Fibroblast of skin of abdomen (primary cell): ENCODE measurements at regions not wholly inside any gene's neighbourhood (a gene's known extent, or its start where the extent isn't known, plus 50 kb on each side); places are given as distances from the start of the nearest gene placed in this dataset.

Source experiments
- DNase-seq: peaks from one replicate; pipeline ENCODE4 v3.0.0-alpha.2; 2013

DNA sequence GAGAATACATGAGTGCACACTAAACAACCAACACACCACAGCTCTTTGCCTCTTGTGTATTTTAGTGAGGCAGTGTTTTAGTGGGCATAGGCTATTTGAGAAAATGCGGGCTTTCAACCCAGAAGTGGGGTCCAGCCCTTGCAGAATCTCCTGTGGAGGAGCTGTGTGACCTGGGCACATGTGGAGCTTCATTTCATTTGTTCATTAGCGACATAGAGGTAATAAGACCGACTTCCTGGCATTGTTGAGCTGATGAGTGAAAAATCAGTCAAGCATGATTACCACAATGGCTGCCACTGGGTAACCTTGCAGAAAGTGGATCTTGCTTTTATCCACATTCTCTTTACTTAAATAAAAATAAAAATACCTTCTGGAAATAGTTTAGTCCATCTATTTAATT, 923.5 kb downstream of the BCL11B start:
- no peak for DNase-seq

DNA sequence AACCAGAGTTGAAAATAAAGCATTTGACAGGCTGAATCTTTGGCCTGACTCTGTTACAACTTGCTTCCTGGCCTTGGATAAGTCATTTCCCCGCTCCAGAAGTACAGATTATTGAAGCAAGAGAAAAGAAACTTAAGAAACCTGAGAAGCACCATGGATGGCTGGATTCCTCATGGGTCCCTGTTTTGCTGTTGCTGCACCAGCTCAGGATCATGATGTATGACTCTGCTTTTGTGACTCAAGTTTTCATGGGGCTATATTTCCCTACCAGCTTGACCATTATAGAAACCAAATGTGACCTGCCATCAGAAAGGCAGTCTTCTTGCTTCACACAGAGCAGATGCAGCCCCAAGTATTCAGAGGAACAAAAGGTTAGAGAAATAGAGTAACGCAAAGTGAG, 921.8 kb downstream of the BCL11B start:
- no peak for DNase-seq

- DNase-seq: no peak
Observed at GRCh38 chr14:98364961-98365360, 907.0 kb downstream of the BCL11B start.

DNA sequence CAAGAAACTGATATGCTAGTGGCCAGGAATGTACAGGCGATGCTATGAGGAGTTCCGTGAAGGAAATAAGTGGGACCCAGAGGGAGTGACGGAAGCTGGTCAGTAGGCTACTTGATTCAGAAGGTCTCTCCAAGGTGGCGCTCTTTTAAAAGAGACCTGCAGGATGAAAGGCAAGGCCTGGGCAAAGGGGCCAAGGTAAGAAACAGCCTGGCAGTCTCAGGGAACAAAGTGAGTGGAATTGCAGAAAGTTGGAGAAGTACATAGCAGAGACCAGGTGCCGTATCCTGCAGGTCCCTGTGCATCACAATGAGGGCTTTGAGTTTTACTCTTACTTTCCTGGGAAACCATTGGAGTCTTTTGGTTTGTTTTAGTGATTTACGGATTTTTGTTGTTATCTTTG, 905.6 kb downstream of the BCL11B start:
- DNase-seq: no peak

- no peak for DNase-seq
Observed at GRCh38 chr14:98368221-98368620, 903.8 kb downstream of the BCL11B start.

DNA sequence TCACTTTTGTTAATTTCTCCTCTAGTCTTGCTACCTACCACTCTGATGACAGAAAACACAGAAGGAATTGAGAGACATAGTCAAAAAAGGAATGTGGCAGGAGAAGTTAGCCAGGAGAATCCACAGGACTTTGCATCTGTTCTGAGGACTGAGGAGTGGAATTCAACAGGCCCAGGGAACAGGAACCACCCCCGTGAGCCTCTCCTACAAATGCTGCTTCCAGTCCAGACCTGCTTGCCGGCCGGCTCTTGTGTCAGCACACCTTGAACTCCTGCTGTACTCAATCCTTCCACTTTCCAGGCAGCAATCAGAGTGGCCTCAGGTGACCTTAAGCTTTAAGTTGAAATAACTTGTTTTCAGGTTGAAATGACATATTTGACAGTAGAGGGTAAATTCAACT, 903.1 kb downstream of the BCL11B start:
- no peak for DNase-seq

- DNase-seq: no peak
Observed at GRCh38 chr14:98369344-98369743, 902.7 kb downstream of the BCL11B start.

GRCh38 chr14:98370352-98370751, 901.6 kb downstream of the BCL11B start:
- no peak for DNase-seq

- DNase-seq: no peak
Observed at GRCh38 chr14:98371141-98371540, 900.9 kb downstream of the BCL11B start.

- no peak for DNase-seq
Observed at GRCh38 chr14:98374136-98374535, 897.9 kb downstream of the BCL11B start.

DNA sequence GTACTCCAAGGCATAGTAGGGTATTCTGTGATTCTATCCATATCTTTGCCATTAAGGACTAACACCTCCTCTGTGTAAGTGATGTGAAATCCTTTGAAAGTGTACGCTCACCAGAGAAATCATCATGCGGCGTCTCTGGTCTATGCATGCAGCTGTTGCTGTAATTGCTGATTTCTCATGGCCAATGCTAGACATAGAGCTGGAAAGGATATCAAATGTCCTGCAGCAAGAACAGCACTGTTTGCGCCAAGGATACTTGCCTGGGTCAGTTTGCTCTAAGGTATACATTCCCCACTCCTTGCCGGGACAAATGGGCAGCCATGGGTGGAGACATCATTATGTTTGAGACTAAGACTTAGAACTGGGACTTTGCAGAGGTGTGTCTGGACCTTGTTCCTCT, 896.4 kb downstream of the BCL11B start:
- DNase-seq: no peak

DNA sequence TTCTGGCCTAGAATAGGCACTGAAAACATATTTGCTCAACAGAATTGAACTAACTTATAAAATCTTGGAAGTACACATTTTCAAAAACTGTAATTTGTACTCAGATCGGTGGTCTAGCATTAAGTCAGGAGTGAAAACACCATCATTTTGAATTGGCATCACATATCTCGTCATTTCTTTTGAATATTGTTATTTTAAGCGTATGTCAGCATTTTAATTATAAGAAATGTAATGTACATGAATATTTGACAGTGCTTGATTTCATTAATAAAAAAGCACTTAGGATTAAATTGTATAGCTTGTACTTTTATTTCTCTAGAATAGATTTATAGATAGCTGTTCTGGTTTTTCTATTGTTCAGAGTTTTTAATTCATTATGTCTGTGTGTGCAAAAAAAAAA, 892.2 kb downstream of the BCL11B start:
- DNase-seq: no peak

- no peak for DNase-seq
Observed at GRCh38 chr14:98382662-98383061, 889.3 kb downstream of the BCL11B start.

GRCh38 chr14:98385851-98386250, 886.1 kb downstream of the BCL11B start:
- DNase-seq: no peak

DNA sequence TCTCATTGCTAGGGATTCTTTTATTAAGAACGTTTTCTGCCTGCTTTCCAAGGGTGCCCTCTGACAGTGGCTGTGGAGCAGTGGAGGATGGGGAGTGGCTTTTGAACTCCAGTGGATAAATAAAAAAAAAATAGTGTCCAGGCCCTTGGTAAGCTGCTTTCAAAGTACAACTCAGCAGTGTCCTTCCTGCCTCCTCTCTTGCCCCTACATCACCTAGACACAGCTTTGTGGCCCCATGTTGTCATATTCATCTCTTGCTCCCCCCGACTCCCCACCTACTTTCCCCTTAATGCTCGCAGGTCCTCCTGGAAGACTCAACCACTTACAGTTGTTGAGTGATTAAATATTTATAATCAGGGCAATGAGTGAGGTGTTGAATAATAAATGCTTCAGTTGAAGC, 880.9 kb downstream of the BCL11B start:
- DNase-seq: no peak

- DNase-seq: no peak
Observed at GRCh38 chr14:98393527-98393926, 878.5 kb downstream of the BCL11B start.

DNA sequence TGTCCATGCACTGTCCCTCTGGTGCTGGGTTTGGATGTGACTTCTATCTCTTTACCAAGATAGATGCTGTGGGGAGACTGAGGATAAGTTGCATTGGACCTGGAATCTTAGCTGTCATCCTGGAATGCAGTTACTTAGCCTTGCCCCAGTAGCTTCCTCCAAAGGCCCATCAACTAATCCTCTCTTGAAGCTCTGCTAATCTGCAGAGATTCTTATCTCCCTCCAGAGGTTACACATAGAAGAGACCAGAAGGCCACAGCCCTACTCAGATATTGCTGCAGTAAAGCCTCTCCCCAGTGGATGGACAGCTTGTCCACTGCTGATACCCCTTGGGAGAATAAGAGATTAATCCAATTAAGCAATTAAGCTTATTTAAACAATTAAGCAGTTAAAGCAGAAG, 867.2 kb downstream of the BCL11B start:
- no peak for DNase-seq

DNA sequence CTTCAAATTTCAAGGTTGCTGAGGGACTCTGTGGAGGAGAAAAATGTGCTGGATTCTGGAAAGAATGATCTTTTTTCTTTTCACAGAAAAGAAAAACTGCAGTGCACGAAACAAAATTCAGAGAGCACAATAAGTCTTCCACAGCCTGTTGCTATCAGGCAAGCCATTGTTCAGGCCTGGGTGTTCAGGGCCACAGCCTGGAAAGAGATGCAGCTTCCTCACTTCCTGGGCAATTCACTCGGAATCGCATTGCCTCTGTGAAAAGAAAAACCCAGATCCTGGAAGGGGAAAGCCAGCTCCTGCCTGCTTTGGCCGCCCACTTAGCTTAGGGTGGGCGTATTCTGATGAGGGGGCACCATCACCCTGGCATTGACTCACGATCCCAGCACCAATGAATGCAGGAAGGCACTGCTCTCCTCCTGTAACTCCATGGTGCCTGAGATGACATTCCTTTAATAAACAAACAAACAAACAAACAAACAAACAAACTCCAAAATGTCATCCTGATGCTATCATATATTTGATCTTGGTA, 863.9 kb downstream of the BCL11B start:
- no peak for DNase-seq

DNA sequence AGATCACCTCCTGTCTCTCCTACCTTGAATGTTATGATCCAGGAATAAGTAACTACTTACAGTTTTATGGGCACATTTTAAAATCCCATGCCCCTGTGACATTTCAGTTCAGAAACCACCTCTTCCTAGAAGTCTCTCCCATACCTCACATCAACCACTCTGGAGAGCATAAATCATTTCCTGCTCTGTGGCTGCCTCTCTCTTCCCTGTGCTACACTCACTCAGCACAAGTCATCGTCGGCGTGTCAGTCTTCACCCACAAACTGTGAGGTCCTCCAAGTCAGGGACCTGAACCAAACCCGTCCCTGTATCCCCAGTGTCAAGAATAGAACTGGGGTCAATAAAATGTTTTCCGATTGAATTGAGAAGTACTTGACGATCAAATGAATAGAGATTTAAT, 863.3 kb downstream of the BCL11B start:
- no peak for DNase-seq

DNA sequence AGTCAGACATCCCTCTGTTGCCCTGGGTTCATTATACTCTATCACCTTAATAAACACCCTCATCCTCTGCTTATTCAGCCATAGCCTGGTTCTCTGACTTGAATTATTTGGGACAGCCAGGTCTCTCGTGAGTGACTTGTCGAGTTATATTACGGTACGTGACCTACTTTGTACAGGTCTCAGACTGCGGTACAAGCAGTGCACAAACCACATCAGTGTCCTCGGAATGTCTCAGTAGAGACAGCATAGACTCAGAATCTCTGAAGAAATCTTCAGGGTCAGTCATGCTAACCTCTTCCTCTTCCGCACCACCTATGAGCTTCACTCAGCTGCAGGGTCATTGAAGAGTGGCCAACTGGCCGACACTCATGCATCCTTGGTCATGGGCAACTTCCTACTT, 860.8 kb downstream of the BCL11B start:
- no peak for DNase-seq

- no peak for DNase-seq
Observed at GRCh38 chr14:98412431-98412830, 859.6 kb downstream of the BCL11B start.

GRCh38 chr14:98415766-98416165, 856.2 kb downstream of the BCL11B start:
- DNase-seq: no peak

- no peak for DNase-seq
Observed at GRCh38 chr14:98417001-98417400, 855.0 kb downstream of the BCL11B start.

DNA sequence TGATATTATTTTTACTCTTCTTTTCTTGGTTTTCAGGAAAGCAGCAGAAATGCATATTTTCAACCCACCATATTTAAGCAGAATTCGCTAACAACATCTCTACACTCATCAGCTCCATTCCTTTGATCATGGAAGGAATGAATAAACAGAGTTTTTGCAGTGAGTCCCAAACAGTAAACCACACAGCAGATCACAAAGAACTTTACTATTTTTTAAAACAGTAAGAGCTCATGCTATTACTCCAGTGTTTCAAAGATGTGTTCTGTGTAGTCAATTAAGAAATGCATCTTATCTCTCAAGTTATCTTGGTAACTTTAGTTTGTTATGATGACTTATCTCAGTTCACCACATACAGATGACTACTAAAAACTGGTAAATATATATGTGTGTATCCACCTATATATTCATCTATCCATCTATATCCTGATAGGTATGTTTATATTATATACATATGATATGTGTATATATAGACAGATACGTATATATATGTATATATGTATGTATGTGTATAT, 843.5 kb downstream of the BCL11B start:
- no peak for DNase-seq

- no peak for DNase-seq
Observed at GRCh38 chr14:98433436-98433835, 838.6 kb downstream of the BCL11B start.
